LNCaP clone FGC (cell line): ENCODE measurements at regions not wholly inside any gene's neighbourhood (a gene's known extent, or its start where the extent isn't known, plus 50 kb on each side); places are given as distances from the start of the nearest gene placed in this dataset.

Source experiments
- DNase-seq: peaks from one replicate; pipeline ENCODE4 v3.0.0-alpha.2; 2011; ENCODE audit warnings: low read depth
- H3K4me3 ChIP-seq: 2 replicates; pipeline ENCODE4 v1.5.1; 2011; ENCODE audit warnings: mild to moderate bottlenecking, low read depth, low read length, control low read depth
- CTCF ChIP-seq: IDR thresholded peaks from 2 replicates; pipeline ENCODE4 v1.5.1; 2012; ENCODE audit warnings: mild to moderate bottlenecking; ENCODE audit not compliant: control insufficient read depth, insufficient read depth; ENCODE audit errors: extremely low read depth

- DNase-seq = no peak
- H3K4me3 ChIP-seq = no peak overlapping the region
- TF ChIP-seq CTCF = peak; percentile 50
Measured at GRCh38 chr7:19982841-19983835, 209.7 kb upstream of the TMEM196 start.

- no peak for TF ChIP-seq CTCF
- no peak overlapping the region for H3K4me3 ChIP-seq
- no peak for DNase-seq
Measured at GRCh38 chr7:19973581-19973980, 200.2 kb upstream of the TMEM196 start.

GRCh38 chr7:19972876-19973275 lies 199.5 kb upstream of the TMEM196 start:
- no peak overlapping the region for H3K4me3 ChIP-seq
- TF ChIP-seq CTCF = no peak
- DNase-seq = no peak

- no peak for TF ChIP-seq CTCF
- no peak overlapping the region for H3K4me3 ChIP-seq
- no peak for DNase-seq
Measured at GRCh38 chr7:19971956-19972355, 198.5 kb upstream of the TMEM196 start.

GRCh38 chr7:19970514-19970913 lies 197.1 kb upstream of the TMEM196 start:
- TF ChIP-seq CTCF = no peak
- H3K4me3 ChIP-seq = no peak overlapping the region
- peak; percentile 58 for DNase-seq

GRCh38 chr7:19969859-19970493 lies 196.6 kb upstream of the TMEM196 start:
- TF ChIP-seq CTCF = no peak
- no peak for DNase-seq

More at GRCh38 chr7:19969859-19970493, 196.6 kb upstream of the TMEM196 start:
- H3K4me3 ChIP-seq = no peak overlapping the region
